Dedifferentiated amniotic fluid mesenchymal stem cell (primary cell): ENCODE measurements at regions not wholly inside any gene's neighbourhood (a gene's known extent, or its start where the extent isn't known, plus 50 kb on each side); places are given as distances from the start of the nearest gene placed in this dataset.

Source experiments
- DNase-seq: peaks from one replicate; pipeline ENCODE4 v3.0.0-alpha.2; 2016; ENCODE audit errors: extremely low spot score

GRCh38 chr7:12941512-12941911 lies 254.1 kb downstream of the ARL4A start:
- no peak for DNase-seq

- DNase-seq, result no peak
Measured at GRCh38 chr7:12942609-12943008, 255.2 kb downstream of the ARL4A start.

- DNase-seq, result no peak
Measured at GRCh38 chr7:12943781-12944180, 256.3 kb downstream of the ARL4A start.

GRCh38 chr7:12945901-12946300 lies 258.5 kb downstream of the ARL4A start:
- no peak for DNase-seq

- no peak for DNase-seq
Measured at GRCh38 chr7:12947465-12947864, 260.0 kb downstream of the ARL4A start.

GRCh38 chr7:12949060-12949931 lies 261.9 kb downstream of the ARL4A start:
- no peak for DNase-seq

GRCh38 chr7:12951397-12951801 lies 264.0 kb downstream of the ARL4A start:
- DNase-seq, result peak; percentile 61

GRCh38 chr7:12954380-12955033 lies 267.1 kb downstream of the ARL4A start:
- DNase-seq, result no peak

GRCh38 chr7:12957487-12957886 lies 270.1 kb downstream of the ARL4A start:
- no peak for DNase-seq

GRCh38 chr7:12961910-12962480 lies 274.6 kb downstream of the ARL4A start:
- no peak for DNase-seq

GRCh38 chr7:12963435-12963834 lies 276.0 kb downstream of the ARL4A start:
- no peak for DNase-seq

GRCh38 chr7:12964836-12965235 lies 277.4 kb downstream of the ARL4A start:
- DNase-seq, result no peak

GRCh38 chr7:12965767-12966166 lies 278.3 kb downstream of the ARL4A start:
- DNase-seq, result no peak

GRCh38 chr7:12967322-12967721 lies 279.9 kb downstream of the ARL4A start:
- DNase-seq, result no peak

GRCh38 chr7:12968836-12969422 lies 281.5 kb downstream of the ARL4A start:
- no peak for DNase-seq

GRCh38 chr7:12970626-12971025 lies 283.2 kb downstream of the ARL4A start:
- no peak for DNase-seq

GRCh38 chr7:12974451-12975166 lies 287.2 kb downstream of the ARL4A start:
- no peak for DNase-seq

- DNase-seq, result no peak
Measured at GRCh38 chr7:12975412-12975811, 288.0 kb downstream of the ARL4A start.

- DNase-seq, result no peak
Measured at GRCh38 chr7:12979181-12979580, 291.7 kb downstream of the ARL4A start.

- no peak for DNase-seq
Measured at GRCh38 chr7:12982178-12982577, 294.7 kb downstream of the ARL4A start.

GRCh38 chr7:12984117-12984516 lies 296.7 kb downstream of the ARL4A start:
- no peak for DNase-seq

GRCh38 chr7:12985228-12985627 lies 297.8 kb downstream of the ARL4A start:
- no peak for DNase-seq
